GM18907 (cell line): ENCODE measurements at regions not wholly inside any gene's neighbourhood (a gene's known extent, or its start where the extent isn't known, plus 50 kb on each side); places are given as distances from the start of the nearest gene placed in this dataset.

Experiments
- ATAC-seq: cut with Tn5 transposase; IDR thresholded peaks from one replicate; pipeline ENCODE4 v1.9.1; 2021; ENCODE audit warnings: mild to moderate bottlenecking, moderate library complexity; ENCODE audit not compliant: unreplicated experiment

GRCh38 chr2:15701341-15701907 is 109.8 kb downstream of the DDX1 start:
- no peak for ATAC-seq

- ATAC-seq: no peak
These were observed 110.3 kb downstream of the DDX1 start for GRCh38 chr2:15701991-15702390.

- no peak for ATAC-seq
These were observed 110.8 kb downstream of the DDX1 start for GRCh38 chr2:15702452-15702851.

GRCh38 chr2:15703365-15703869 is 111.7 kb downstream of the DDX1 start:
- no peak for ATAC-seq

GRCh38 chr2:15704086-15704787 is 112.6 kb downstream of the DDX1 start:
- no peak for ATAC-seq

- ATAC-seq: no peak
These were observed 113.1 kb downstream of the DDX1 start for GRCh38 chr2:15704788-15705115.

GRCh38 chr2:15705310-15705709 is 113.6 kb downstream of the DDX1 start:
- ATAC-seq: no peak

- ATAC-seq: no peak
These were observed 114.2 kb downstream of the DDX1 start for GRCh38 chr2:15705839-15706386.

GRCh38 chr2:15706424-15706823 is 114.8 kb downstream of the DDX1 start:
- no peak for ATAC-seq

- no peak for ATAC-seq
These were observed 115.4 kb downstream of the DDX1 start for GRCh38 chr2:15706986-15707632.

- no peak for ATAC-seq
These were observed 116.5 kb downstream of the DDX1 start for GRCh38 chr2:15708161-15708560.

GRCh38 chr2:15708865-15709820 is 117.5 kb downstream of the DDX1 start:
- ATAC-seq: no peak

GRCh38 chr2:15711126-15711860 is 119.6 kb downstream of the DDX1 start:
- no peak for ATAC-seq

- ATAC-seq: no peak
These were observed 121.1 kb downstream of the DDX1 start for GRCh38 chr2:15712551-15713342.

GRCh38 chr2:15713475-15713874 is 121.8 kb downstream of the DDX1 start:
- ATAC-seq: no peak

GRCh38 chr2:15714002-15714401 is 122.3 kb downstream of the DDX1 start:
- ATAC-seq: no peak

- ATAC-seq: no peak
These were observed 122.9 kb downstream of the DDX1 start for GRCh38 chr2:15714609-15715008.

GRCh38 chr2:15715596-15715995 is 123.9 kb downstream of the DDX1 start:
- no peak for ATAC-seq
